HG03097 (cell line): ENCODE measurements at regions not wholly inside any gene's neighbourhood (a gene's known extent, or its start where the extent isn't known, plus 50 kb on each side); places are given as distances from the start of the nearest gene placed in this dataset.

Experiments used
- ATAC-seq: cut with Tn5 transposase; IDR thresholded peaks from one replicate; pipeline ENCODE4 v1.9.1; 2021; ENCODE audit not compliant: unreplicated experiment, low FRiP score

DNA sequence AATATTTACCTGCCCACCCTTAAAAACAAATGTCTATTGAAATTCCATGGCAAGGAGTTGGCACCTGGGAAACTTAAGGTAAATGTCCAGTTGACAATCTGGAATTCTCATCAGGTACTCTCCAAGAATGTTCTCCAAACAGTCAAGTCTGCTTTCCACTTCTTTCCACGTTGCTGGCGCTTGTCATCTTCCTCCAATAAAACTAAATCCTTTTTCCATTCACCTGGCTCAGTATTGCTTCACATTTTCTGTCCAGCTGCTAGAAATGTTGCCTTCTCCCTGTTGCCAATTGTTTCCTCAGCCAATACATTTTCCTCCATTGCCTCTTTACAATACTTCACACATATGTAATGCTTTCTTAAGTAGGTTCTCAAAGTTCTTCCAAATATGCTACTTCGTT, 1288.1 kb upstream of the MAP3K7 start:
- ATAC-seq = no peak

GRCh38 chr6:91868539-91869202, 1281.8 kb upstream of the MAP3K7 start:
- no peak for ATAC-seq

DNA sequence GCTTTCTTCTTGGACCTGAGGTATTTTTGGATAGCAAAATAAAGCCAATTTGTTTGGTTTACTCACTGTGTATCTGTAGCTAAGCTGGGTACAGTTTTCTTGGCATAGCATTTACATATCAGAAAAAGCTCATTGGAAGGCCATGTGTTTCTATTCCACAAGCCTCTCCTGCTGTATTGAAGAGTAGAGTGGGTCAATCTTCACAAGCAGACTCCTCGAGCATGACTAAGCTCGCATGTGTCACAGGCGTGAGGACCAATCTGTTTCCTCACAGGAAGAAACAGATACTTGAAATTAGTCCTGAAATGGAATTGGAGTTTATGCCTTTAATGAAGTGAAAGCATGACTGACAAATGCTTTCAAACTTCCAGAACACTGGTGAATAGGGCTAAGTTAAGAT, 1279.0 kb upstream of the MAP3K7 start:
- ATAC-seq = no peak

- no peak for ATAC-seq
These were observed 1278.0 kb upstream of the MAP3K7 start for GRCh38 chr6:91864911-91865310.

DNA sequence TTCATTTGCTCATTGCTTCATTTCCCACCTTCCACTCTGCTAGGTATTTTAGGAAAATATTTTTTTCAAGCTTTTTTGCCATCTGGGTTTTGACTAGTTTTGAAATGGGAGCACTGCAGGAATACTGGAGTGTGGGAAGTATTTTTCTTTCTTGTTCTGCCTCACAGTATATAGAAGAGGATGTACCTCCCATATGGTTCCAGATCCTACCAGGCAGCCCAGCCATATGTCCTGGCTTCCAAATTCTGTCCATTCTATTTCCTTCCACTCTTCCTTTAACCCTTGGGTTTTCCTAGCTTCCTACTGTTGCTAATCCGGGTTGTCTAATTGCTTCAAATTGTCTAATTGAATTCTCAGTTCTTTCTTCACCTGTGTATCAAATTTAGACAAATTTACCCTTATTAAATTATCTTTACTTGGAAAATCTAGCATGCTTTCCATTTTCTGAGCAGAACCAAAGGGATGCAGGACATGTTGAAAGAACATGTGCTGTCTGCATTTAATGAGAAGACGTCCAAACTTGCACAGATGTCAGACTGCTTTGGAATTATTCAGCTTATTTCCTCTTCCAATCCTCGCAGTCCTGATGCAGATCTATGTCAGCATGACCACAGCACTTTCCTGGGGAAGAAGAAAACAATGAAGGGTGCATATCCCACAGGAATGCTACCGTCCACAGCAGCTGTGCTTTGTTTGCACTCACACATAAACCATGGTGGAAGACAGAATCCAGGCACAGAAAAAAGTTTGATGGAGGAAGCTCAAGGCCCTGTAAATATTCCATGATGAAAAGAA, 1273.9 kb upstream of the MAP3K7 start:
- ATAC-seq = no peak

GRCh38 chr6:91852252-91852651, 1265.4 kb upstream of the MAP3K7 start:
- no peak for ATAC-seq

- ATAC-seq = no peak
These were observed 1247.9 kb upstream of the MAP3K7 start for GRCh38 chr6:91834813-91835212.

DNA sequence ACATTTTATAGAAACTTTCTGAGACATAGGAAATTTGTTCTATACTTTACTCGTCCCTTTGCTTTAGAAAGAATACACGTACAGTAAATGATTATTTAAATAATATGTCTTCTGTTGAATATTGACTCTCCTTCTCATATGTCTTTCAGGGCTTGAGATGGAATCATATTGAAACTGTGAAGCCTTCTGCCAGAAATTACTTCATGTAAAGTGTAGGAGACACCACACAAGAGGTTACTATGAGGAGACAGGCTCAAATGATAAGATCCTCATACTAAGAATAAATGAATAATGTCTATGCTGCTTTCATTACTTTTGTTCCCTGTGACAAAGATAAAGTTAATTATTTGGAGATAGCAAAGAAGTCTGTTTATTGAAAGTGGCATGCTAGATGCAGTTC, 1240.3 kb upstream of the MAP3K7 start:
- no peak for ATAC-seq

DNA sequence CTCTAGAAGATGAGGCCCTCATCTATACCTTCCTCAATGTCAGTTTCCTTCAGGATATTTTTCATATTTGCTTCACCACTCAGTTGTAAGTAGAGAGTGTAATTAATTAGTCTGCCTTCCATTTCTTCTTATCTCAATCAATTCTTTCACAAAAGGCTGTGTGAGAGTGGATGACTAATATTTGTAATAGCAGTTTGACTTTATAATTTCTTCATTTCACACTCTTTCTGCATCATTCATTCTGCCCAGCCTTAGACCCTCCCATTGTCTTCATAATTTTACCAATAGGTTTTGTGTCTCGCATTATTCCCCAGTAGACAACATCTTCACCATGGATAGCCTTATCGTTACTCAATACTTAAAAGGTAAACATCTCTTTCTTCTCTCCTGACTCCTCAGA, 1239.3 kb upstream of the MAP3K7 start:
- ATAC-seq = no peak

GRCh38 chr6:91824331-91824730, 1237.5 kb upstream of the MAP3K7 start:
- ATAC-seq = no peak

- ATAC-seq = no peak
These were observed 1235.7 kb upstream of the MAP3K7 start for GRCh38 chr6:91822581-91822980.

DNA sequence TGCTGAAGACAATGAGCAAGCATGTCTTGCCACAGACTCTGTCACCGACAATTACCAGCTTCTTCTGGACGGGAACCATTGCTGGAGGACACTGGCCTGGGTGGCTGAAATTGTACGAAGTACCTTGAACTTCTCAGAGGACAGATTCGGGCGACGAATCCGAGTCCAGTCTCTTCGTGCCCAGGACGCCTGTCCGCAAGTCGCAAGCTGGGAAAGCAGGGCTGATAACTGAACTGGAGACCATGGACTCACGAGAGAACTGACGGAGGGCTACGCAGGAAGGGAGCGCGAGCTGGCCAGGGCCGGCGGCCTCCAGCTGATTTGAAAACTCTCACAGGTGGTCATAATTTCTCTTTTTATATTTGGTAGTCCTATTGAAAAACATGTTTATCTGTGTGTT, 1229.5 kb upstream of the MAP3K7 start:
- no peak for ATAC-seq

DNA sequence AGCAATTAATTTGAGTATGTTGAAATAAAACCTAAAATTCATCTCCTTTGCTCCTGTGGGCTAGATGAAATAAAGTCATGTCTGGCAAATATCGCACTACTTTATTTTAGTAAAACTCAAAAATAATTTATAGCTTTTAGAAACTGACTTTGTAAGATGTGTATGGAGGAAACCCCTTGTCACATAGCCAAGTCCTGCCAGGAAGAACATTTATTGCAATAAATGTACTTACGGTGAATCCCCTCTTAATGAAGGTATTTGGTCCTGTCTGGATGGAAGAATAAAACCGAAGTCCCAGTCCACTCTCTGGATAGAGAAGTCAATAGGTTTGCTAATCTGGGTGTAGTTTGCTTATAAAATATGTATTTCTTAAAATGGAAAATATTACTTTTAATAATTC, 1226.8 kb upstream of the MAP3K7 start:
- ATAC-seq = no peak

GRCh38 chr6:91812596-91813274, 1225.9 kb upstream of the MAP3K7 start:
- no peak for ATAC-seq

DNA sequence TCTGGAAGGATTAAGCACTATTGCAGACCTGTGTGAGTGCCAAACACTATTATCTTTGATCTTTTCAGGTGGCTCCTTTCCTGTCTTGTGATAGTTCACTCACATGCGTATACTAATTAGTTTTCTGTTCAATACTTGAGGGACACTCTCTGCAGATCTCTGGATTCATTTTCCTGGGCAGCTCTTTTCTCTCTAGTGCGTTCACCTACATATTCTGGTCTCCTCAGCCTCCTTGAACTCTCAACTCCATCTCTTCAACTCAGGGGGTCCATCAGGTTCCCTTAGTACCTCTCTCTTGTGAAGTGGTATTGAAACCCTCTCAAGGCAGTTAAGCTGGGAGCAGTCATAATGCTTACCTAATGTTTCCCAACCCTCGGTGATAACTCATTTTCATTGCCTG, 1218.1 kb upstream of the MAP3K7 start:
- no peak for ATAC-seq

- ATAC-seq = no peak
These were observed 1215.6 kb upstream of the MAP3K7 start for GRCh38 chr6:91802431-91802830.

DNA sequence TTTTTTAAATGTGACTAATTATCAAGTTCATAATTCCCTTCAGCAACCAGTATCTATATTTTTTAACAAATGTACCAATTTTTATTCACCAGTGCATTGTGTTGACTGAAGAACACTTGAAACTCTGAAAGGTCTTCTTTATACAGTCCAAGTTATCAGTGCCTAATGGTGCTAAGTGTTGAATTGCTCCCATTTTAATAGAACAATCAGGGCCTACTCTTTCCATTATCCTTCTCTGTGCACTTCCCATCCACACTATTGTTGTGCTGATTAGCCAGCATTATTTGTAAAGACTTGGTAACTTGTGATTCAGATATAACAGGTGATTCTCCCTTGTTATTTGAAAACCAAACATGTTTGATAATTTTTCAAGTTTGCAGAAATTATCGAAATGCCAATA, 1209.7 kb upstream of the MAP3K7 start:
- no peak for ATAC-seq

- no peak for ATAC-seq
These were observed 1201.6 kb upstream of the MAP3K7 start for GRCh38 chr6:91788501-91788900.

- ATAC-seq = no peak
These were observed 1199.8 kb upstream of the MAP3K7 start for GRCh38 chr6:91786474-91787184.

DNA sequence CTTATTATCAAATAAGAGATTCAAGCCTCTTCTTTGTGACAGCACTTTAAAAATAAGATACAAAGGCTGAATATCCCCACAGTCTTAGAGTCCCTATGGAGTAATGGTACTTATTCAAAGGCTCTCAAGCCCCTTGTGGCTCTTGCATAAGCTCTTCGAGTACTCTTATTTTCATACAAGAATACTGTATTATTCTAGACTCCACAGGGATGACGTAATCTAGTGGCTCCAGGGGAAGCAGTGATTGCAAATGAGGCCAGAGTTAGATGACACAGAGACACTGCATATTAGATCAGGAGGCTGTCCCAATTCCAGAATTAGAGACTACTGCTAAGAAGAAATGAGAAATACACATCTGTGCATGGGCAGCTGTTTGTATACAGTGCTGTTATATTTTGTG, 1195.9 kb upstream of the MAP3K7 start:
- no peak for ATAC-seq

- ATAC-seq = no peak
These were observed 1195.1 kb upstream of the MAP3K7 start for GRCh38 chr6:91781946-91782345.
